Thyroid gland (tissue), 4 donors: ENCODE measurements at regions not wholly inside any gene's neighbourhood (a gene's known extent, or its start where the extent isn't known, plus 50 kb on each side); places are given as distances from the start of the nearest gene placed in this dataset.

Experiments used
- POLR2A ChIP-seq, 2 donors: fragments of 450-650 bp; IDR thresholded peaks; one replicate each; pipeline ENCODE4 v1.6.1; 2017; ENCODE audit warnings: antibody characterized with exemption in 2 of 2, mild to moderate bottlenecking in 2 of 2, moderate library complexity in 1 of 2
- TF ChIP-seq, protein P1 (sequence below), 6 experiments: fragments of 200-600 bp in 3 of 6; fragments of 450-650 bp in 3 of 6; sonication (generic) in 3 of 6; IDR thresholded peaks; one replicate each; pipeline ENCODE4 v1.5.1; 2016 to 2019; ENCODE audit warnings: antibody characterized with exemption in 6 of 6, mild to moderate bottlenecking in 2 of 6, inconsistent platforms in 1 of 6, moderate library complexity in 1 of 6

- TF ChIP-seq, protein P1, sequence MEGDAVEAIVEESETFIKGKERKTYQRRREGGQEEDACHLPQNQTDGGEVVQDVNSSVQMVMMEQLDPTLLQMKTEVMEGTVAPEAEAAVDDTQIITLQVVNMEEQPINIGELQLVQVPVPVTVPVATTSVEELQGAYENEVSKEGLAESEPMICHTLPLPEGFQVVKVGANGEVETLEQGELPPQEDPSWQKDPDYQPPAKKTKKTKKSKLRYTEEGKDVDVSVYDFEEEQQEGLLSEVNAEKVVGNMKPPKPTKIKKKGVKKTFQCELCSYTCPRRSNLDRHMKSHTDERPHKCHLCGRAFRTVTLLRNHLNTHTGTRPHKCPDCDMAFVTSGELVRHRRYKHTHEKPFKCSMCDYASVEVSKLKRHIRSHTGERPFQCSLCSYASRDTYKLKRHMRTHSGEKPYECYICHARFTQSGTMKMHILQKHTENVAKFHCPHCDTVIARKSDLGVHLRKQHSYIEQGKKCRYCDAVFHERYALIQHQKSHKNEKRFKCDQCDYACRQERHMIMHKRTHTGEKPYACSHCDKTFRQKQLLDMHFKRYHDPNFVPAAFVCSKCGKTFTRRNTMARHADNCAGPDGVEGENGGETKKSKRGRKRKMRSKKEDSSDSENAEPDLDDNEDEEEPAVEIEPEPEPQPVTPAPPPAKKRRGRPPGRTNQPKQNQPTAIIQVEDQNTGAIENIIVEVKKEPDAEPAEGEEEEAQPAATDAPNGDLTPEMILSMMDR (IDR thresholded peaks at IDR 0.05) = no peak
- TF ChIP-seq POLR2A (IDR thresholded peaks at IDR 0.05) = no peak
Observed at GRCh38 chr20:11754451-11754850, 163.2 kb upstream of the BTBD3 start.
